Iris pigment epithelial cell (primary cell): ENCODE measurements at regions not wholly inside any gene's neighbourhood (a gene's known extent, or its start where the extent isn't known, plus 50 kb on each side); places are given as distances from the start of the nearest gene placed in this dataset.
"Not testable (repeated sequence)": the region's sequence is repeated elsewhere in the genome, so short reads cannot be mapped to it uniquely, and the experiment has no call there.

Source experiments
- DNase-seq: peaks from one replicate; pipeline ENCODE4 v3.0.0-alpha.2; 2011; ENCODE audit warnings: low read depth

GRCh38 chr6:130674604-130675003, 152.6 kb upstream of the SMLR1 start:
- DNase-seq, result peak; percentile 26

- peak; percentile 74 for DNase-seq
Measured at GRCh38 chr6:130675072-130675471, 152.1 kb upstream of the SMLR1 start.

DNA sequence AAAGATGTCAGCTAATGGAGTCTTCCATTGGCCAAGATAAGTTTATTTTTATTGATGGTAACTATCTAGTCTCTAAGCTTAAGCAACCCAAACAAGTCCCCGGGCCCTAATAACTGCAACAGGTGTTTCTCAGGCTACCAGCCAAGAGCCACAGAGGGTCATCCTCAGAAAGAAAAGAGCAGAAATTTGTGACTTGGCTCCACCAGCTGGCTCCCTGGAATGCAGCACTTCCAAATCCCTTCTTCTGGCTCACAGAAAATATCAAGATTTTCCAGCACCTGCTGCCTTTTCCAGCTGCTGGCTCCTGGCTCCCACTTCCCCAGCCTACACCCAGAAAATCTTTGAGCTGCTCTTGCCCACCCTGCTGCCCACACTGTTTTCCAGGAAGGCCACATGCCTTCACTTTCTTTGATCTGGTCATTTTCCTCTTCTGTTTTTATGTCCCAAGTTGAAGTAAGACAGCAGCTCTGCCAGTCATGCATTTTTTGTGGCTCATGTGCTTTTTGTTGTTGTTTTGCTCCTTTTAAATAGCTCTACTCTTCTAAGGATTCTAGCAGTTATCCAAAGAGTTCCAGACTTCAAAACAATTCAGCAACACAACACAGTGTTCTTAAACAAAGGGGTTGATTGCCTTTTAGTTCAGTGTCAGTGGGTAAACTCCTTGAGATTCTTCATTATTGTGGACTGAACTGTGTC, 151.0 kb upstream of the SMLR1 start:
- peak; percentile 7 for DNase-seq

DNA sequence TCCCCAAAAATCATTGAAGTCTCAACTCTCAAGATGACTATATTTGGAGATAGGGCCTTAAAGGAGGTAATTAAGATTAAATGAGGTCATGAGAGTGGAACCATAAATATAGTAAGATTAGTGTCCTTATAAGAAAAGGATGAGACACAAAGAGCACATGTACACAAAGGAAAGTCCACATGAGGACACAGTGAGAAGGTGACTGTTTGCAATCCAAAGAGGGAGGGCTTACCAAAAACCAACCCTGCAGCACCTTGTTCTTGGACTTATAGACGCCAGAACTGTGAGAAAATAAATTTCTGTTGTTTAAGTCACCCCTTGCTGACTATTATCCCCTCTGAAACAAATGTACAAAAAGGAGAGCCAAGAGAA, 150.4 kb upstream of the SMLR1 start:
- no peak for DNase-seq

GRCh38 chr6:130677312-130677711, 149.9 kb upstream of the SMLR1 start:
- DNase-seq, result no peak

- DNase-seq, result no peak
Measured at GRCh38 chr6:130677766-130678165, 149.4 kb upstream of the SMLR1 start.

DNA sequence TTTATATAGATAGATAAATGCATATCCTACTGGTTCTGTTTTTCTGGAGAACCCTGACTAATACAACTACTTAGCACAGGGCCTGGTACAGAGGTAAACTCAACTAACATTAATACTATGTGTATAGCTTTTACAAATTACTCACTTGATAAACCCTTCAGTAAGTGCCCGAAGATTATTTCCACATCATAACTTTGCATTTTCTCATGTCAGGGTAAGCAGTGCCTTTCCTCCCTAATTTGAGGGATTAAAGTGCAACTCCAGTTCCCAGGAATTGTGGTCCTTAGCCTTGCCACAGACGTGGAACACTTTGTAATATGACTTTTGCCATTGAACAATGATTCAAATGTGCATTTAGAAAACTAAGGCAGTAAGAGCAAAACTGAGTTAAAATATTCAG, 147.5 kb upstream of the SMLR1 start:
- DNase-seq, result peak; percentile 11

DNA sequence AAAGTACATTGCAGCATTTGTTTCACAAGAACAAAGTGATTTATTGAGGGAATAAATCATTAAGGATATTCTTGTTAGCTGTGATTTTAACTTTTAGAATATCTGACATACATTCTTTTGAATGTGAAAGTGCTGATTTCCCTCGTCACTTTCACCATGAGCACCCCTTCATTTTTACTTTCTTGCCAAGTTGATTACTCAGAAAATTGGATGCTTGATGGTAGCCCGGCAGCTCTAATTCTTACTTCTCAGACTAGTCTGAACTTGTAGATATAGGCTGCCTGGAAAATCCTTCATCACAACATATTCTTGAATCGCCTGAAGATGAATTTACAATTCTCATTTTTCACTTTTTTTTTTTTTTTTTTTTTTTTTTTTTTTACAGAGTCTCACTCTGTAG, 147.1 kb upstream of the SMLR1 start:
- DNase-seq, result peak; percentile 37

DNA sequence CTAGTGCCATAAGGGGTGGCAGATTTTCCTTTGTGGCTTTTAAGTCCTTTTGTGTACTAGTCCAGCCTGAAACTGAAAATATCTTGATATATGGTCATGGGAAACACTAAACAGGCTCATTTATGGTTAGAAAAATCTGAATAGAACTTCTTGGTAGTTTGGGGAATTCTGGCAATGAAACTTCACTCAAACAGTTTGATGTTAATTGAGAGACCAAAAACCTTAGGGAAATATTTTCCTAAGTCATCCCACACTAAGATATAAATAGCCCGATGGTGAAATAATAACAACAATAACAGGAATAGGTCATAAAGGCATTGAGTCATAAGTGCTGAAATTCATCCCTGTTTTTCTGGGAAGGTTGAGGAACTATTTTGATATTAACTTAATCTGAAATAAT, 146.2 kb upstream of the SMLR1 start:
- DNase-seq, result peak; percentile 64

- DNase-seq, result no peak
Measured at GRCh38 chr6:130682066-130682465, 145.1 kb upstream of the SMLR1 start.

GRCh38 chr6:130683761-130684517, 143.3 kb upstream of the SMLR1 start:
- DNase-seq, result no peak

DNA sequence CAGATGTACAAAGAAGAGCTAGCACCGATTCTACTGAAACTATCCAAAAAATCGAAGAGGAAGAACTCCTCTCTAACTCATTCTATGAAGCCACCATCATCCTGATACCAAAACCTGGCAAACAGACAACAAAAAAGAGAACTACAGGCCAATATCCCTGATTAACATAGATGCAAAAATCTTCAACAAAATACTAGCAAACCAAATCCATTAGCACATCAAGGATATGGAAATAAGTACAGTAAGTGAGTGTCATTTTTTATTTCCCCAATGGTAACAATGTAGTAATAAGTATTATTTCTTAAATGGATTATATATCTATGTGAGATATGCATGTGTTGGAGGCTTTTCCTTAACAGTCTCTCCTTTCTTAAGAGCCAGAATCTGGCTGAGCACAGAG, 134.5 kb upstream of the SMLR1 start:
- DNase-seq, result no peak

- no peak for DNase-seq
Measured at GRCh38 chr6:130693944-130694343, 133.3 kb upstream of the SMLR1 start.

GRCh38 chr6:130694606-130695005, 132.6 kb upstream of the SMLR1 start:
- DNase-seq, result no peak

DNA sequence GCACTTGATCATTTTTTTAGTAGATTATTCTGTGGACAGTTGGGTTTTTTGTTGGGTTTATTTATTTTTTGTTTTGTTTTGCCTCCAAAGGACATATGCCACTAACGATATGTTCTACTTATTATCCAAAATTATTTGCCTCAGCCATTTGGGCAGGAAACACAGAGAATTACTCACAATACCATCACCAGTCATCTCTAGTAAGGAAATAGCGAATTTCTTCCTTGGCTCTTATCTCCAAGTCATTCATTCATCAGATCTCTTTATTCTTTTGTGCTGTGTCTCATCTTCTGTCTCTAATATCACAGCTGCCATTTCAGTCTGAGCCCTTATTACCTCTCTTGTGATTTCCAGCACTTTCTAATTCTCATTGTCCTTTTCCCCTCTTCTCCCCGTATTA, 130.4 kb upstream of the SMLR1 start:
- peak; percentile 14 for DNase-seq

GRCh38 chr6:130697271-130697994, 129.8 kb upstream of the SMLR1 start:
- peak; percentile 23 for DNase-seq

- peak; percentile 70 for DNase-seq
Measured at GRCh38 chr6:130697995-130698535, 129.1 kb upstream of the SMLR1 start.

- no peak for DNase-seq
Measured at GRCh38 chr6:130699742-130700141, 127.5 kb upstream of the SMLR1 start.

DNA sequence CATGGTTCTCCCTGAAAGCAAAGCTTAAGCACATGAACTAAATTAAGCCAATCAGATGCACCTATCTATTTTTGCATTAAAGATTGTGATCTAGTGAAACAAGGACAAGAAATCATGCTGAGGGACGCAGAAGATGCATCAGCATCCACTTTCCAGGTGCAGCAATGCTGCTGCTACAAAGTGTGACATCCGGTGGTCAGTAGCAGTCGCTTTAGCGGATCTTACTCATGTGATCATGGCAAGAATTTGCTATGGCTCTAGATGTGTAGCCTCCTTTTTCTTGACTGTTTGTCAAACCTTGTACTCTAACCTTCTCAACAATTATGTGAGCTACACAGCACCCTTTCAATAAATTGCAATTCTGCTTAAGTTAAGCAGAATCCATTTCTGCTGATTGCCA, 126.8 kb upstream of the SMLR1 start:
- DNase-seq, result no peak

DNA sequence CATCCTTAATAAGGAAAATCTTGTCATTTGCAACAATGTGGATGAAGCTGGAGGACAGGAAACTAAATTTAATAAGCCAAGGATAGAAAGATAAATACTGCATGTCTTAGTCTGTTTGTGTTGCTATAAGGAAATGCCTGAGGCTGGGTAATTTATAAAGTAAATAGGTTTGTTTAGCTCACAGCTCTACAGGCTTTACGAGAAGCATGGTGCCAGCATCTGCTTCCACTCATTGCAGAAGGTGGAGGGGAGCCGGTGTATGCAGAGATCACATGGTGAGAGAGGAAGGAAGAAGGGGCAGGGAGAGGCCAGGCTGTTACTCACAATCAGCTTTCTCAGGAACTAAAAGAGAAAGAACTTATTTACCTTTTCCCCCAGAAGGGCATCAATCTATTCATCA, 118.9 kb upstream of the SMLR1 start:
- peak; percentile 30 for DNase-seq

DNA sequence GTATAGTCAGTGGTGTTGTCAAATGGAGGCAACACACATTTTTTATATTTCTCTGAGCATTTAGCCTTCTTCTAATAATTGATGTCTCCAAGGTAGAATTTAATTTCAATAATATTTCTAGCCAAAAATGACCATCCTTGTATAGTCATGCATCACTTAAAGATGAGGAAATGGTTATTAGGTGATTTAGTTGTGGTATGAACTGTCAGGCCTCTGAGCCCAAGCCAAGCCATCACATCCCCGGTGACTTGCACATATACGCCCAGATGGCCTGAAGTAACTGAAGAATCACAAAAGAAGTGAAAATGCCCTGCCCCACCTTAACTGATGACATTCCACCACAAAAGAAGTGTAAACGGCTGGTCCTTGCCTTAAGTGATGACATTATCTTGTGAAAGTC, 115.6 kb upstream of the SMLR1 start:
- not testable (repeated sequence) for DNase-seq

DNA sequence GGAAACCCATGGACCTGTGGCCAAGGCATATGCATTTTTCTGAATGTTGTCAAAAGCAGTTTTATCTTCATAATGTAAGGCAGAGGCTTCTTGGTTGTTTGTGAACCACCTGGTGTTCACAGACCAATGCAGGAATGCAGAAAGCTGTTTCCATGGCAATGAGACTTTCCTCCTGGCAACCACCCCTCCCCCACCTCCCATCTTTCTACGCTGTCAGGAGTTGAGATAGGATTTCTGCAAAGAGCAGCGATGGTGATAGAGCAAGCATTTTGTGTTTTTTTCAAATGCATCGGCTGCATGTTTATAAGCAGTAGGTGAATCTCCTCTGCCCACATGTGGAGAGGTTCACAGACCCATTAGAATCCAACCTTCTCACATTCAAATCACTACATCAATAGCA, 114.1 kb upstream of the SMLR1 start:
- no peak for DNase-seq

DNA sequence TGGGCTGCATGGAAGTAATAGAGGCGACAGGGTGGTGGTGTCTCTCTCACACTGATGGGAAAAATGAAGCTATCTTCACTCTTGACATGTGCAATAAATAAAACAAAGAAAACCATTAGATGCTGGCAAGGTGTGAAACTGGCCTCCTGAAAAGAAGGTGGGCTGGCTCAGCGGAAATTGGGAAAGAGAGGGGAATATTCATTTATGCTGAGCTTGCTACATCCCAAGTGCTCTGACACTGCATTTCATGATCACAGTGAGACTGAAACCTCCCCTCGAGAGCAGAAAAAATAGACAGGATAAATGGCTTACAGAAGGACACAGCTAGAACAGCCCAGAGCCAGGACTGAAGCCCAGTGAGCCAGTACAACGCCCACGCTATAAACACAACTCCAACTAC, 112.1 kb upstream of the SMLR1 start:
- no peak for DNase-seq
